ACHN (cell line): ENCODE measurements at regions not wholly inside any gene's neighbourhood (a gene's known extent, or its start where the extent isn't known, plus 50 kb on each side); places are given as distances from the start of the nearest gene placed in this dataset.

Experiments used
- DNase-seq: peaks from one replicate; pipeline ENCODE4 v3.0.0-alpha.2; 2015
- in situ Hi-C: cut with HindIII; loops from 2 replicates; pipeline ENCODE4 v1.10.0; 2017; ENCODE audit warnings: low sequenced_read_pairs, low pct_ligation_motif_present, low pct_unique_long_range_greater_than_20kb

GRCh38 chr9:1738511-1739100 is 276.5 kb upstream of the SMARCA2 start:
- DNase-seq, result no peak
- in situ Hi-C loops, result no loop called here

DNA sequence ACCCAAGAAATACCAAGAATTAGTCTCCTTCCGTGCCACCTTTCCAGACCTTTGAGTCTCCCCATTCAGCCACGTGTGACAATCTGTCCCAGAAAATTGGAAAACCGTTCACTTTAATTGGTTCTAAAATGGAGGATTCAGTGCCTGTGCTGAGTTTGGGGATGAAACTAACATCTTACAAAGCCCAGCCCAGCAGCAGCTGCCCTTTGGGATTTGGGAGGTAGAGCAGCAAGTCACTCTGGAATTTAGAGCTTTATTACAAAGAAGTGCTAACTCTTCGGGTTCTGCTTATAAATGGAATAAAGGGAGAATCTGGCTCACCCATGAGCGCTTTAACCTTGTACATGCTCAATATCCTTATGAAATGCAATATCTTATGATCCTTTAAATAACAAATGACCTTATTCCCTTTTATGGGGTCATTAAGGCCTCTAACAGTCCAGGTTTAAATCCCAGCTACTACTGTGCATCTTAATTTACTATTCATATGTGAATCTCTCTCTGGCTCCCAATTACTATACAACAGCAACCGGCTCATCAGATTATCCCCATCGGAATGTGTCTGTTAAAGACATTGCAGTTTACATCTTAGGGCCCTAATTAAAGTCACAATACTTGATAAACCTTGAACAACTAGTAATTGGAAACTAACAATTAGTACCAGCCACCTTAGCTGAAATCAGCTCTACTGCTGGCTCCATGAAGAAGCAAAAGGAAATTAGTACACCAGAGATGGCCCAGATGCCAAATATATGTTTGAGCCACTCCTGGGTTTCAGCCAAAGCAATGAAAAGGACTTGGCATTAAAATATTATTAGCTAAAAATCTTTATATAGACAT is 271.8 kb upstream of the SMARCA2 start:
- in situ Hi-C loops, result no loop called here
- no peak for DNase-seq

DNA sequence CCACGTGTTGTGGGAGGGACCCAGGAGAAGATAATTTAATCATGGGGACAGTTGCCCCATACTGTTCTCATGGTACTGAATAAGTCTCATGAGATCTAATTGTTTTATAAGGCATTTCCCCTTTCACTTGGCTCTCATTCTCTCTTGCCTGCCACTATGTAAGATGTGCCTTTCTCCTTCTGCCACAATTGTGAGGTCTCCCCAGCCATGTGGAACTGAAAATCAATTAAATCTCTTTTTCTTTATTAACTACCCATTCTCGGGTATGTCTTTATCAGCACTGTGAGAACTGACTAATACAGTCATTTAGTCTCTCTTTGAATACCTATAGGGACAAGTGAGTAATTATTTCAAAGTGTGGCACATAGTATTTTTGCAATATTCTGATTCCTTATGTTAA is 269.2 kb upstream of the SMARCA2 start:
- in situ Hi-C loops, result no loop called here
- DNase-seq, result no peak

- in situ Hi-C loops, result no loop called here
- no peak for DNase-seq
Observed at GRCh38 chr9:1747417-1747967, 267.7 kb upstream of the SMARCA2 start.

GRCh38 chr9:1748407-1748806 is 266.7 kb upstream of the SMARCA2 start:
- DNase-seq, result no peak
- in situ Hi-C loops, result no loop called here

DNA sequence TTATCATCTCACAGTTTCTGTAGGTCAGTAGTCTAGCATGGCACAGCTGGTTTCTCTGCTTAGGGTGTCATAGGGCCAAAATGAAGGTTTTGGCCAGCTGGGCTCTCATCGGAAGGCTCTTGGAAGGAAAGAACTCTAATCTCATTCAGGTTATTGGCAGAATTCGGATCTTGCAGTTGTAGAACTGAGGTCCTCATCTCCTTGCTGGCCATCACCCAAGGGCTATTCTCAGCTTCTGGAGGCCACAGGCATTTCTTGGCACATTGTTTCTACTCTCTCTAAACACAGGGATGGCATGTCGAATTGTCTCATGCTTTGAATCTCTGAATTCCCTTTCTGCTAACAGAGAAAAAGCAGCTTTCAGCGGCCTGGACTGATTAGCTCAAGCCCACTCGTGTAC is 258.0 kb upstream of the SMARCA2 start:
- DNase-seq, result no peak
- in situ Hi-C loops, result no loop called here

GRCh38 chr9:1759009-1759408 is 256.1 kb upstream of the SMARCA2 start:
- in situ Hi-C loops, result no loop called here
- no peak for DNase-seq

- DNase-seq, result no peak
- in situ Hi-C loops, result no loop called here
Observed at GRCh38 chr9:1759771-1760300, 255.3 kb upstream of the SMARCA2 start.

- no peak for DNase-seq
- in situ Hi-C loops, result no loop called here
Observed at GRCh38 chr9:1761807-1762206, 253.3 kb upstream of the SMARCA2 start.

DNA sequence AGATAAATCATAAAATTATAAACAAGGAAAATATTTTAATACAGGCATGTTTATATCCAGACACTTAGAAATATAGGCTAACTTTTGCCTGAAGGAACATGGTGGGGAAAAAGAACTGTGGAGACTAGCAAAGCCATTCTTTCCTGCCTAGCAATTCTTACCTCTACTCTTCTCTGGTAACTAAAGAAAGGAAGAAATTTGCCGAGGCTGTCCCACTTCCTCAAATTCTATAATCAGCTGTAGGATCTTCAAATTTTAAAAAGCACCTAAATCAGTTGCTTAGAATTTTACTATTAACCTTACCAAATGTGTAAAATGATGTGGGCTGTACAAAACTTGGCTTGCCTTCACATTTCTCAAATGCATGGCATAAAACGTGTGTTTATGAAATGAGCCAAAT is 249.1 kb upstream of the SMARCA2 start:
- in situ Hi-C loops, result no loop called here
- DNase-seq, result no peak

DNA sequence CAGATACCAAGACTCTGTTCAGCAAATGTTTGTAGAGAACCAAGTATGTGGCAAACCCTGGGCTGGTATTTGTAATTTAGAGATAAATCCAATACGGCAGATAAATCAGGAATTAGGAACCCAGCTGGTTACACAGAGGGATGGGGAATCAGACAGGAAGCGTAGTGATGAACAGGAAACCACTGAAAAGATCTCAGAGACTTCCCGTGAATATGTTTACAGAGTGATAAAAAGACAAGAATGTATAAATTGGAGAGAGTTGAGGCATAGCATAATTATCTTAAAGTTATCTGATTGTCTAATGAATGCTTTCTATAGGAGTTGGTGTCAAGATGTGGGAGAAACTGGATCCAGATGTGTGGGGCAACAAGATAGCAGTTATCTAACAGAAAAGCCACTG is 246.6 kb upstream of the SMARCA2 start:
- in situ Hi-C loops, result no loop called here
- DNase-seq, result no peak

GRCh38 chr9:1771094-1771789 is 243.9 kb upstream of the SMARCA2 start:
- in situ Hi-C loops, result no loop called here

GRCh38 chr9:1775230-1775629 is 239.9 kb upstream of the SMARCA2 start:
- DNase-seq, result no peak
- in situ Hi-C loops, result no loop called here

More at GRCh38 chr9:1771094-1771789, 243.9 kb upstream of the SMARCA2 start:
- DNase-seq, result no peak

DNA sequence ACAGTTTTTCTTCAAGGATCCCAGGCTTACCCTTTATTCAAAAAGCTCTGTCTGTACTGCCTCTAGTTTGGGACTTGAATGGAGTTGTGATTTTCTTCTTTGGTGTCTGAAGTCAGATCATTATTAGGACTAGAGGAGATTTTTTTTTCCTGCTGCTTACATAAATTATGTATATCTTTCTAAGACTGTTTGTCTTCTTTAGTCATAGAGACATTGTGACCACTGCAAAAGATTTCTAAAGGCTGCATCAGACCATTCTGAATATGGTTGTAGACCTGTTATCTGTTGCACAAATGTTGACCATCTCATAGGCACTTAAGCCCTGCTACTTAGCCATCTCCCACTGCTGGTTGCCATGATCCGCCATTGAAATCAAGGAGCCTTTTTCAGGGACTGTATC is 238.5 kb upstream of the SMARCA2 start:
- in situ Hi-C loops, result no loop called here
- DNase-seq, result no peak

DNA sequence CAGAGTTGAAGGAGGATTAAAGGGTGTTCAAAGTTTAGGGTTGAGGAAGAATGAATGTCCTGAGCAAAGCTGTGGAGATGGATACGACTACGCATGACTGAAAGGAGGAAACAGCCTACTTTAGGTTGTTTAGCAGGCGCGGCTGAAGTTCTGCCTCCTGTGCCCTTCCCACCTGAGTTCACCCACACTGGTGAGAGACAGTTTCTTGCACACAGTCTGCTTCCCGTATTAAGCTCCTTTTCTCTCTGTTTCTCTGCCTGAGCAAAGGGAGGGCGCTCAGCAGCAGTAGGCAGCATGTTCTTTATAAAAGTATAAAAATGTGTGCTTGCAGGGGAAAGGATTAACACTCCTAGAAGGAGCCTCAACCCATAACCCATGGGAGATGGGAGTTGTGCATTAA is 224.0 kb upstream of the SMARCA2 start:
- no peak for DNase-seq
- in situ Hi-C loops, result no loop called here

DNA sequence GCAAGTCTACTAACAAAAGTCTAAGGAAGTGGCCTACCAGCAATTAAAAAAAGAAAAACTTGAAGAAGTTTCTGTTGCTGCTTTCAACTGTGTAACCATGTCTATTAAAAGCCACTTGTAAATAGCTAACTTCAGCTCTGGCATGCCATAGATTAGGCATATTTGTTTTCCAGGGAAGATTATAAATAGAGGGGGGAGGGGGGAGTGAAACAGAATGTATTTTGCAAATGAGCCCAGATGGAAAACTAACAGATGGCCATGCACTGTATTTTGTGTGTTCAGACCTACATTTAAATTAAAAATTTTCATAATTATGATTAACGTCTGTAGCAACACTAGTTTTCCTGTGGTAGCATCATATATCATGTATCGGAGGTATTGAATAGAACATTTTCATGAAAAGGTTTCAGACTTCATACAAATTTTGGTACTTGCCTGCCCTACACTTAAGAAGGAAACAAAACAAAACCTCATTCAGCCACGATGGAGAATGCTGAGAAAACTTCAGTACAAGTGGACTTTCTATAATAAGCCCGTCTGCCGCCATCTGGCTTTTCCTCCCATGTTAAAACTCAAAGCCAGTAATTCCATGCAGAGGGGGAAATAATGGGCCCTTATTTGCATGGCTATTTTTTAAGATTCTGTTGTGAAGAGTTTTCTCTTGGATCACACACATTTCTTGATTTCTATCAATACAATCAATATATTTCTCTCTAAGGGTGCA is 220.4 kb upstream of the SMARCA2 start:
- no peak for DNase-seq
- in situ Hi-C loops, result no loop called here

DNA sequence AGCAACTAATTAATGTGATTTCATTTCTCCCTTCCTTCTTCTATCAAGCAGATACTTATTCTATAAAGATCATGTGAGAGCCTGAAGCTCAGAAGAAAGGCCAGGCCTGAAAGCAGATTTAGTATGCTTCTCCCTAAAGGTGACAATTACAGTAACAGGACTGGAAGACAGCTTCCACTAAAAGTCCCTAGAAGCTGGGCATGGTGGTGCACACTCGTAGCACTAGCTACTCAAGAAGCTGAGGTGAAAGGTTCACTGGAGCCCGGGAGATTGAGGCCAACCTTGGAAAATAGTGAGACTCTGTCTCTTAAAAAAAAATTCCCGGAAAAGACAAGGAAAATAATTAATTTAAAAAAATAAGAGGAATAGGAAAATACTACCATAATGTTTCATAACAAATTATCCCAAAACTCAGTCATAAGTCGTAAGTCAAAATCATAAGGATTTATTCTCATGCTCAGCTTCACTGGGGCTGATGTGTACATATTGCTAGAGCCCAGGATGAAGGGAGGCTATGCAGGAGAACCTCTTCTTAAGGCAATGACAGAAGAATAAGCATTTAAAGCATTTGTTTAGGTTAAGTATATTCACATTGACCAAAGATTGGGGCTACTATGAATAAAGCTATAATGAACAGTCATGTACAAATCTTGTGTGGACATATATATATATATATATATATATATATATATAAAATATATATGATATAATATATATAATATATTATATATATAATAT is 210.8 kb upstream of the SMARCA2 start:
- in situ Hi-C loops, result no loop called here
- no peak for DNase-seq

- DNase-seq, result no peak
- in situ Hi-C loops, result no loop called here
Observed at GRCh38 chr9:1829719-1830118, 185.4 kb upstream of the SMARCA2 start.
